ENCODE measurements at regions not wholly inside any gene's neighbourhood (a gene's known extent, or its start where the extent isn't known, plus 50 kb on each side); places are given as distances from the start of the nearest gene placed in this dataset.

GRCh38 chr4:187562345-187562744, 433.2 kb upstream of the ZFP42 start:
- no peak for DNase-seq (ENCODE audit: low read depth in 2 of 2)

DNA sequence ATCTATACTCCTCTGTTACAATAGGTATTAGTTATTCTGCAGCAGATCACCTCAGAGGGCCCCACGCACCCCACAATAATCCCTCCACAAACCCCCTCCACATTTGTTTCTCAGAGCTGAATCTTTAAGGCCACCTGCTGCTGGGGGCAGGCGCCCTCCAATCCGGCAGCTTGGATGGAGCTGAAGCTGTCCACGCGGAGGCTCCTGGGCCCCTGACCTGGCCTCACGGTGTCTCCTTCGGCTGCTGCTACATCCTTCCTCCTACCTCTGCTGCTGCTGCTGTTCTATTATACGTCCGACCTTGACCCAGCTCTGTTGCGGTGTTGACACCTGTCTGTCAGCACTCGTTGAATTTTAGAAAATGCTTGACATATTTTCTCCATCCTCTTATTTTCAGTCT, 430.2 kb upstream of the ZFP42 start:
- no peak for DNase-seq (ENCODE audit: low read depth in 2 of 2)

DNA sequence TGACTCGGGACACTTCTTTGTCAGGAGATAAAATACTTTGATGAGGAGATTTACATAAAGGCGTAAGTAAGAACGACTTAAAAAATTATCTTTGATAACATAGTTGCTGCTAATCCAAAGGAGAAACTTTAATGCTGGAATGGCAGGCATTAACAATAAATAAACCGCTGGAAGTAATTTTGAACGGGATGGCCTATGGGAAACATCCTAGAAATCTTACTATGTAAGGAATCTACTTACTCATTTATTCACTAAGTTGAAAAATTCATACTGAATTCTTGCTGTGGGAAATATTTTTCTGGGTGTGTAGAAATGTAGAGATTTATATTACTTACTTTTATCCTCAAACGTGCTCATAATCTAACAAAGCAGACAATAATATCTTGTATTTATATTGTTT, 425.7 kb upstream of the ZFP42 start:
- no peak for DNase-seq (ENCODE audit: low read depth in 2 of 2)

DNA sequence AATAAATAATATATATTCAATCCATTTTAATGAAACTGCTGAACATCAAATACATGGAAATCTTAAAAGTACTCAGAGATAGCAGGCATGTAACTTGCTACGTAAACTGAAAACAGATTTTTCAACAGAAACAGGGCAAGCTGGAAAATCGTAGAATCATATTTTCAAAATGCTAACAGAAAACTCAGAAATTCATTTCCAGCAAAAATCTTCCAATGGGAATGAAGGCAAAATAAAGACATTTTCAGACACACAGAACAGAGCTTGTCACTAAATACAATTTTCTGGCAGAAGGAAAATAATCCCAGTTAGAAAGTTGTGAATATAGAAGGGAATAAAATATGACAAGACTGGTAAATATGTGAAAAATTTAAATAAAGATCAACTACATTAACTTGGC, 419.9 kb upstream of the ZFP42 start:
- no peak for DNase-seq (ENCODE audit: low read depth in 2 of 2)

DNA sequence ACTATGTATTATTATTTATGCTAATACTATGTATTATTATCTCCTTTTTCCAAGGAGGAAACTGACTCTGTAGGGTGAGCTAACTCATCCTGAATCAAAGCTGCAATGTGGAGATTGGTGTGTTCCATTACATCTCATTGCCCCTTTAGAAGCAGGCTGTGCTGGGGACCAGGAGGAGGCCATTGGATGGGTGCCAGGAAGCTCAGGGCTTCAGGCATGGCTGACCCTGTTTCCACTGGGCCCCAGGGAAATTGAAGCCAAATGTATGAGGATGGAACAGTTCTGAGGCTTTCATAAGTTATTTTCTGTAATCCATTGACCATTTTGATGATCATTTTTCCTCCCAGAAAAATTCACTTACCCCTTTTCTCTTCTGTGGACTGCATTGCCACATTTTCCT, 418.8 kb upstream of the ZFP42 start:
- DNase-seq (ENCODE audit: low read depth in 2 of 2) = no peak

GRCh38 chr4:187577941-187578480, 417.6 kb upstream of the ZFP42 start:
- no peak for DNase-seq (ENCODE audit: low read depth in 2 of 2)

DNA sequence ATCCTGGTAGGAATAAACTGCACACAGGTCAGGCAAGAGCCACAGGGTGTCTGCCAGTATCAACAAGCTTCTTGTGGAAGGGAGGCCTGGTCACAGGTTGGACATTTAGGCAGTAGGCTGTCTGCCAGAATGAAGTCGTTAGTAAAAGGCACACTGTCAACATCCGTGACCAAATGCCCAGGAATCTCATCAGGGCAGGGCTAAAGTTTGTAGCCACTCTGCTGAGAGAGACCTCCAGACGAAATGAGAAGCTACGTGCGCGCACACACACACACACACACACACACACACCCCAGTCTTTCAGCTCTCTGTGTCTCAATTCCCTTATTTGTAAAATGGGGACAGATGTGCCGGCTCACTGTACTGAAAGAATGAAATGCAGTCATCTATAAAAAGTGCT, 408.7 kb upstream of the ZFP42 start:
- DNase-seq (ENCODE audit: low read depth in 2 of 2) = no peak

GRCh38 chr4:187598196-187598595, 397.4 kb upstream of the ZFP42 start:
- DNase-seq (ENCODE audit: low read depth in 2 of 2) = no peak

- DNase-seq (ENCODE audit: low read depth in 2 of 2) = peak in 1 of 2 donors; percentile 63
Observed at GRCh38 chr4:187602339-187603092, 393.1 kb upstream of the ZFP42 start.

GRCh38 chr4:187603093-187604025, 392.2 kb upstream of the ZFP42 start:
- DNase-seq (ENCODE audit: low read depth in 2 of 2) = no peak

GRCh38 chr4:187604984-187605383, 390.6 kb upstream of the ZFP42 start:
- no peak for DNase-seq (ENCODE audit: low read depth in 2 of 2)

- DNase-seq (ENCODE audit: low read depth in 2 of 2) = peak; percentile 45 to 56
Observed at GRCh38 chr4:187606581-187606980, 389.0 kb upstream of the ZFP42 start.

DNA sequence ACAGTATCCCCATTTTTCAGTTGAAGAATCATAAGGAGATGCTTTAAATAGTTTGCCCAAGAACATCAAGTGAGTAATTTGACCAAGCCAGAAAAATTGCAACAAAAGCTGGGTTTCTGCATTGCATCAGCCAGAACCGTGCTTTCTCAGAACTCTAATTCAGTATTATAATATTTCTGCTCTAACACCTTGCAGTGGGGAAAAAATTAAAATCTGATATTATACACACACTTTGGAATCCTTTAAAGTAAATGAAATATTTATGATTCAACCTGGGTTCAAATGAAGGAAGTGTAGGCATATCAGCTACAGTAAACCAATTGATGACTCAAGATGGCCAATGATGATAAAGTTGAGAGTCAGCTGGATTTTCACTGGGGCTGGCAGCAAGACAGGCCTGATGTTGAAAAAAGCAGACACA, 387.6 kb upstream of the ZFP42 start:
- DNase-seq (ENCODE audit: low read depth in 2 of 2) = no peak

DNA sequence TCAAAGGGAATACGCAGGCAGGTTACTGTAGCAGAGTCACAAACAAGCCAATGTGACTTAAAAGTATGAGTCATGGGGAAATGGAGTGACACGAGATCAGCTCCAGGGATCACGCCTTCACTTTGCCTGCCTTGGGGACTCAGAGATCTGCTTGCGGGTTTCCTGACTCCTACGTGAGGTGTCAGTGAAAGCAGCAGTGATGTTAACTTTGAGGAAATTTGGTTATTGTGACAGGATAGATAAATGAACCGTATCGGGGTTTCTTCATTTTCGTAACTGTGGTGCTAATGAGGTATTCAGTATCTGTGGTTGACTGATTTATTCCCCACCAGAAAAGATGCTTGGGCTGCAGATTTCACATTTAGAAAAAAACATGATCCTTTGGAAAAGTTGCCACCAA, 383.3 kb upstream of the ZFP42 start:
- DNase-seq (ENCODE audit: low read depth in 2 of 2) = no peak

GRCh38 chr4:187613089-187613839, 382.3 kb upstream of the ZFP42 start:
- no peak for DNase-seq (ENCODE audit: low read depth in 2 of 2)

- no peak for DNase-seq (ENCODE audit: low read depth in 2 of 2)
Observed at GRCh38 chr4:187615972-187616371, 379.6 kb upstream of the ZFP42 start.

DNA sequence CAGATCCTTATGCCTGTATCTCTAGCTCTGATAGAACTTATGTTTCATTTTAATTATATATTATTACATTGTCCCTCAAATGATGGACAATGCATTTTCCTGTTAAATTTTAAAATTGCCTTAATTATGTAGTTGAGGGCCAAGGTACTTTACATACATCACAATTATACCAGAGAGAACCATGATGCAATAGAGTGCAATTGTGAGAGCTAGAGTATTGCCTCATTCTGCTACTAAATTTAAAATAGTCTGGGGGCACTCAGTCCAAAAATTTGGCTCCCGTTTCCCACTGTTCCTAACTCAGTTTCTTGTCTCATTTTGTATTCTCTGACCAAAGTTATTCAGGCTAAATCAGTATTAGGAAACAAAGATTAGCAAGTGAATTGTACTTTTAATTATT, 378.5 kb upstream of the ZFP42 start:
- DNase-seq (ENCODE audit: low read depth in 2 of 2) = no peak

GRCh38 chr4:187618701-187619281, 376.8 kb upstream of the ZFP42 start:
- DNase-seq (ENCODE audit: low read depth in 2 of 2) = no peak

- no peak for DNase-seq (ENCODE audit: low read depth in 2 of 2)
Observed at GRCh38 chr4:187619319-187619718, 376.3 kb upstream of the ZFP42 start.

- DNase-seq (ENCODE audit: low read depth in 2 of 2) = no peak
Observed at GRCh38 chr4:187632260-187632995, 363.1 kb upstream of the ZFP42 start.

- no peak for DNase-seq (ENCODE audit: low read depth in 2 of 2)
Observed at GRCh38 chr4:187633245-187633644, 362.3 kb upstream of the ZFP42 start.
